HFFc6 (cell line): ENCODE measurements at regions not wholly inside any gene's neighbourhood (a gene's known extent, or its start where the extent isn't known, plus 50 kb on each side); places are given as distances from the start of the nearest gene placed in this dataset.

ENCODE experiments used
- DNase-seq: peaks from one replicate; pipeline ENCODE4 v3.0.0-alpha.2; 2018
- H3K27ac Mint-ChIP-seq: 2 replicates; pipeline ENCODE4 v1.8.0; 2020; ENCODE audit warnings: mild to moderate bottlenecking, mixed read lengths
- H3K27me3 Mint-ChIP-seq: 2 replicates; pipeline ENCODE4 v1.8.0; 2021; ENCODE audit warnings: mild to moderate bottlenecking, moderate library complexity, mixed read lengths; ENCODE audit not compliant: insufficient read depth
- H3K36me3 Mint-ChIP-seq: 2 replicates; pipeline ENCODE4 v1.8.0; 2021; ENCODE audit warnings: low read depth, mixed read lengths
- H3K4me1 Mint-ChIP-seq: 2 replicates; pipeline ENCODE4 v1.8.0; 2020; ENCODE audit warnings: low read depth, mixed read lengths
- H3K4me3 Mint-ChIP-seq: 2 replicates; pipeline ENCODE4 v1.8.0; 2020; ENCODE audit warnings: mild to moderate bottlenecking, moderate library complexity, mixed read lengths
- H3K9me3 Mint-ChIP-seq: 2 replicates; pipeline ENCODE4 v1.8.0; 2020; ENCODE audit warnings: mild to moderate bottlenecking, mixed read lengths
- CTCF ChIP-seq: fragments of 200-600 bp; sonication (generic); IDR thresholded peaks from 2 replicates; pipeline ENCODE4 v1.5.0; 2021; ENCODE audit warnings: antibody characterized with exemption, mild to moderate bottlenecking

GRCh38 chrX:125202591-125203248, 117.0 kb upstream of the TEX13C start:
- Mint-ChIP-seq H3K36me3 (no peaks in the 10 kb centered on the region), H3K4me3 (no peak overlapping the region), H3K4me1 (no peaks in the 10 kb centered on the region), H3K27me3 (peaks cover 4% of the 10 kb centered on the region), H3K9me3 (no peaks in the 10 kb centered on the region), H3K27ac (no peak overlapping the region)
- no peak for DNase-seq
- TF ChIP-seq CTCF, result no peak

DNA sequence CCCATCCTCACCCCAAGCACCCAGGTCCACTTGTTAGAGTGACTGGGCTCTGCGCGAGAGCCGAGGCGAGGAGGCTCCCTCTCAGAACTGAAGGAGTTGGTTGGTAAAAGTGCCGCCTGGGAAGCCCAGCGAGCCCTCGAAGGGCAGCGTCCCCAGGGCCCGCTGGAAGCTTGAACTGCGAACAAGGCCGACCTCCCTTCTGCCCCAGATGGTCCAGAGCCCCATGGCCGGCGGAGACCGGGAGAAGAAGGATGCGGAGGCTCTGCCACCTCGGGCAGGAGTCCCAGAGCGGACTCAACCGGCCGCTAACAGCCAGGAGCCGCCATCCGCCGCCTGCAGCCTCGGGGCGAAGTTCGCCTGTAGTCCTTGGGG, 116.3 kb upstream of the TEX13C start:
- no peak for TF ChIP-seq CTCF
- H3K4me1 Mint-ChIP-seq, result no peaks in the 10 kb centered on the region
- H3K9me3 Mint-ChIP-seq, result no peaks in the 10 kb centered on the region
- H3K36me3 Mint-ChIP-seq, result no peaks in the 10 kb centered on the region
- peaks cover 4% of the 10 kb centered on the region for H3K27me3 Mint-ChIP-seq
- no peak overlapping the region for H3K4me3 Mint-ChIP-seq
- no peak overlapping the region for H3K27ac Mint-ChIP-seq
- no peak for DNase-seq

- Mint-ChIP-seq H3K4me3 (no peak overlapping the region), H3K27me3 (peaks cover 4% of the 10 kb centered on the region), H3K4me1 (no peaks in the 10 kb centered on the region), H3K36me3 (no peaks in the 10 kb centered on the region), H3K27ac (no peak overlapping the region), H3K9me3 (no peaks in the 10 kb centered on the region)
- DNase-seq, result no peak
- TF ChIP-seq CTCF, result no peak
These were observed 115.7 kb upstream of the TEX13C start for GRCh38 chrX:125203737-125204578.

- no peak for DNase-seq
- H3K36me3 Mint-ChIP-seq, result no peaks in the 10 kb centered on the region
- H3K9me3 Mint-ChIP-seq, result no peaks in the 10 kb centered on the region
- no peak overlapping the region for H3K4me3 Mint-ChIP-seq
- no peak for TF ChIP-seq CTCF
- H3K27ac Mint-ChIP-seq, result no peak overlapping the region
- peaks cover 4% of the 10 kb centered on the region for H3K27me3 Mint-ChIP-seq
- no peaks in the 10 kb centered on the region for H3K4me1 Mint-ChIP-seq
These were observed 115.0 kb upstream of the TEX13C start for GRCh38 chrX:125204681-125205132.

- Mint-ChIP-seq H3K4me3 (no peak overlapping the region), H3K27me3 (peaks cover 4% of the 10 kb centered on the region), H3K36me3 (no peaks in the 10 kb centered on the region), H3K9me3 (no peaks in the 10 kb centered on the region), H3K27ac (no peak overlapping the region), H3K4me1 (no peaks in the 10 kb centered on the region)
- DNase-seq, result no peak
- no peak for TF ChIP-seq CTCF
These were observed 114.3 kb upstream of the TEX13C start for GRCh38 chrX:125205133-125205917.
